HCT116 (cell line): ENCODE measurements at regions not wholly inside any gene's neighbourhood (a gene's known extent, or its start where the extent isn't known, plus 50 kb on each side); places are given as distances from the start of the nearest gene placed in this dataset.

ENCODE experiments used
- ATAC-seq: fragments of 200-7000 bp; cut with Tn5 transposase; 2 replicates; pipeline ENCODE4 v1.9.1; 2020; ENCODE audit warnings: mild to moderate bottlenecking, moderate library complexity
- BruUV-seq: library from RNA; stranded (reverse); fragments of 400-500 nt; replicated peaks from 2 replicates; lab custom pipeline; 2021; lab: Mats Ljungman, UMichigan
- CTCF ChIA-PET: fragments of 300-600 bp; sonication (Branson Sonifier 250); formaldehyde crosslinking; loops from one replicate; lab custom pipeline; 2021; ENCODE audit warnings: antibody characterized with exemption; lab: Charles Lee
- POLR2A ChIA-PET: fragments of 300-600, 350-600 bp; sonication (Branson Sonifier 250); formaldehyde crosslinking; loops from one replicate; lab custom pipeline; 2021; ENCODE audit warnings: antibody characterized with exemption; lab: Charles Lee
- RAD21 ChIA-PET, 2 experiments: fragments of 300-600 bp; sonication (Branson Sonifier 250); formaldehyde crosslinking; loops; one replicate each; lab custom pipeline; 2023; ENCODE audit warnings: low total read pairs in 2 of 2; ENCODE audit not compliant: uncharacterized antibody in 2 of 2, unreplicated experiment in 2 of 2, low non-redundant PET in 1 of 2; lab: Charles Lee
- DNase-seq: peaks from one replicate; pipeline ENCODE4 v3.0.0-alpha.2; 2010; ENCODE audit warnings: low read depth, low spot score
- H2AFZ ChIP-seq: fragments of 200-600 bp; shearing (Covaris generic), sonication (generic); 2 replicates; pipeline ENCODE4 v1.6.1; 2017; ENCODE audit warnings: low read depth, mixed run types, mixed read lengths, antibody characterized with exemption, low read length; ENCODE audit not compliant: poor library complexity, severe bottlenecking
- H3K27ac ChIP-seq: 2 replicates; pipeline ENCODE4 v1.5.1; 2012; ENCODE audit warnings: low read depth, low read length
- H3K27me3 ChIP-seq: fragments of 200-600 bp; sonication (generic); 2 replicates; pipeline ENCODE4 v1.6.1; 2016; ENCODE audit warnings: mixed run types, low read length, mixed read lengths; ENCODE audit not compliant: insufficient read depth
- H3K36me3 ChIP-seq, 2 experiments: fragments of 200-500 bp in 1 of 2; fragments of 200-600 bp in 1 of 2; sonication (Bioruptor generic) in 1 of 2; sonication (generic) in 1 of 2; 2 replicates each; pipeline versions ENCODE4 v1.5.1 to v1.6.1; 2014 to 2016; ENCODE audit warnings: low read length in 2 of 2, inconsistent platforms in 1 of 2, mixed read lengths in 1 of 2, mixed run types in 1 of 2; ENCODE audit not compliant: insufficient read depth in 2 of 2, control insufficient read depth in 1 of 2
- H3K4me1 ChIP-seq, 2 experiments: fragments of 200-600 bp in 1 of 2; sonication (generic) in 1 of 2; 2 replicates each; pipeline versions ENCODE4 v1.5.1 to v1.6.1; 2012 to 2017; ENCODE audit warnings: low read length in 2 of 2, inconsistent platforms in 1 of 2, mild to moderate bottlenecking in 1 of 2, mixed read lengths in 1 of 2, mixed run types in 1 of 2, moderate library complexity in 1 of 2; ENCODE audit not compliant: insufficient read depth in 2 of 2, control insufficient read depth in 1 of 2
- H3K4me2 ChIP-seq: fragments of 200-600 bp; sonication (generic); 2 replicates; pipeline ENCODE4 v1.6.1; 2017; ENCODE audit warnings: mixed run types, low read length, mixed read lengths
- H3K4me3 ChIP-seq, 2 experiments: fragments of 200-600 bp in 1 of 2; sonication (generic) in 1 of 2; replicated peaks in 1 of 2; 2 replicates each; pipeline ENCODE4 v1.5.1; 2011 to 2016; ENCODE audit warnings: low read length in 2 of 2, control low read depth in 1 of 2, low read depth in 1 of 2, mild to moderate bottlenecking in 1 of 2, mixed read lengths in 1 of 2, mixed run types in 1 of 2
- H3K79me2 ChIP-seq: fragments of 200-600 bp; sonication (generic); 2 replicates; pipeline ENCODE4 v1.6.1; 2017; ENCODE audit warnings: mild to moderate bottlenecking, mixed run types, low read length, moderate library complexity, mixed read lengths; ENCODE audit not compliant: insufficient read depth
- H3K9ac ChIP-seq: fragments of 200-600 bp; sonication (generic); 2 replicates; pipeline ENCODE4 v1.6.1; 2016; ENCODE audit warnings: low read length, mixed read lengths
- H3K9me2 ChIP-seq: fragments of 200-600 bp; sonication (generic), shearing (Covaris generic); 2 replicates; pipeline ENCODE4 v1.6.1; 2017; ENCODE audit warnings: mixed run types, mild to moderate bottlenecking, moderate library complexity; ENCODE audit not compliant: insufficient read depth
- H3K9me3 ChIP-seq, 2 experiments: fragments of 200-500 bp in 1 of 2; fragments of 200-600 bp in 1 of 2; sonication (Bioruptor generic) in 1 of 2; sonication (generic) in 1 of 2; 2 replicates each; pipeline ENCODE4 v1.6.1; 2014 to 2017; ENCODE audit warnings: low read length in 2 of 2, mixed read lengths in 2 of 2, inconsistent platforms in 1 of 2, low read depth in 1 of 2, mild to moderate bottlenecking in 1 of 2, mixed run types in 1 of 2, moderate library complexity in 1 of 2; ENCODE audit not compliant: control insufficient read depth in 1 of 2, insufficient read depth in 1 of 2
- H4K20me1 ChIP-seq: fragments of 200-600 bp; sonication (generic), shearing (Covaris generic); 2 replicates; pipeline ENCODE4 v1.6.1; 2017; ENCODE audit warnings: mixed run types, mild to moderate bottlenecking, moderate library complexity; ENCODE audit not compliant: insufficient read depth
- ATF3 ChIP-seq: IDR thresholded peaks from 2 replicates; pipeline ENCODE4 v1.6.1; 2012
- EZH2 ChIP-seq: fragments of 200-600 bp; sonication (generic); IDR thresholded peaks from 2 replicates; pipeline ENCODE4 v1.6.1; 2017; ENCODE audit warnings: antibody characterized with exemption, mixed run types
- RAD21 ChIP-seq: IDR thresholded peaks from 2 replicates; pipeline ENCODE4 v1.6.1; 2012; ENCODE audit warnings: low read depth, mild to moderate bottlenecking
- SP1 ChIP-seq: IDR thresholded peaks from 2 replicates; pipeline ENCODE4 v1.6.1; 2012; ENCODE audit warnings: low read depth
- intact Hi-C: fragments of 100-400 bp; cut with micrococcal nuclease; formaldehyde crosslinking; loops from 2 replicates; pipeline ENCODE4 v1.10.0; 2022

- BruUV-seq = no TSS peak
- Histone ChIP-seq H3K79me2 (no peaks in the 10 kb centered on the region), H3K36me3 (no peaks in the 10 kb centered on the region), H2AFZ (no peak overlapping the region), H3K4me3 (no peak overlapping the region), H3K27ac (no peak overlapping the region), H3K27me3 (no peaks in the 10 kb centered on the region), H3K4me2 (no peak overlapping the region)
- POLR2A ChIA-PET = no interaction called here
- RAD21 ChIA-PET = no interaction called here
- DNase-seq = no peak
- TF ChIP-seq SP1 = no peak
- TF ChIP-seq EZH2 = no peak
- TF ChIP-seq, all 23 proteins: peak for 0
- no peak for ATAC-seq
- no peaks in the 10 kb centered on the region for H3K9me2 ChIP-seq
- CTCF ChIA-PET = no interaction called here
- no peaks in the 10 kb centered on the region for H3K9me3 ChIP-seq
- intact Hi-C loops = no loop called here
- H3K4me1 ChIP-seq = no peaks in the 10 kb centered on the region
- no peaks in the 10 kb centered on the region for H4K20me1 ChIP-seq
- no peak overlapping the region for H3K9ac ChIP-seq
These were observed 540.7 kb upstream of the KCNMB2 start for GRCh38 chr3:177995381-177996085.

GRCh38 chr3:178001670-178002101 is 534.5 kb upstream of the KCNMB2 start:
- H3K27me3 ChIP-seq = no peaks in the 10 kb centered on the region
- H3K79me2 ChIP-seq = no peaks in the 10 kb centered on the region
- H3K4me1 ChIP-seq = no peaks in the 10 kb centered on the region
- TF ChIP-seq RAD21 (no peak), SP1 (no peak), ATF3 (no peak)
- TF ChIP-seq, all 23 proteins: peak for 0
- ChIA-PET CTCF (no interaction called here), POLR2A (no interaction called here), RAD21 (no interaction called here)
- Histone ChIP-seq H3K4me3 (no peak overlapping the region), H3K9me3 (no peaks in the 10 kb centered on the region), H3K36me3 (no peaks in the 10 kb centered on the region), H3K9me2 (no peaks in the 10 kb centered on the region), H3K4me2 (no peak overlapping the region), H4K20me1 (no peaks in the 10 kb centered on the region), H2AFZ (no peak overlapping the region), H3K27ac (no peak overlapping the region), H3K9ac (no peak overlapping the region)
- ATAC-seq (no peak), DNase-seq (no peak)
- intact Hi-C loops = no loop called here
- BruUV-seq = no TSS peak
